ENCODE measurements at regions not wholly inside any gene's neighbourhood (a gene's known extent, or its start where the extent isn't known, plus 50 kb on each side); places are given as distances from the start of the nearest gene placed in this dataset.

GRCh38 chr3:104547031-104547430, 819.7 kb upstream of the ALCAM start:
- DNase-seq: no peak

GRCh38 chr3:104548401-104548800, 818.3 kb upstream of the ALCAM start:
- DNase-seq: no peak

- DNase-seq: no peak
Observed at GRCh38 chr3:104549099-104549714, 817.5 kb upstream of the ALCAM start.

- no peak for DNase-seq
Observed at GRCh38 chr3:104553121-104553520, 813.6 kb upstream of the ALCAM start.

- no peak for DNase-seq
Observed at GRCh38 chr3:104554425-104554824, 812.3 kb upstream of the ALCAM start.

GRCh38 chr3:104555728-104556127, 811.0 kb upstream of the ALCAM start:
- DNase-seq: no peak

GRCh38 chr3:104556372-104557078, 810.2 kb upstream of the ALCAM start:
- DNase-seq: no peak

GRCh38 chr3:104561324-104561723, 805.4 kb upstream of the ALCAM start:
- no peak for DNase-seq

- no peak for DNase-seq
Observed at GRCh38 chr3:104564045-104564643, 802.6 kb upstream of the ALCAM start.

GRCh38 chr3:104566054-104566453, 800.7 kb upstream of the ALCAM start:
- no peak for DNase-seq

GRCh38 chr3:104575634-104576033, 791.1 kb upstream of the ALCAM start:
- DNase-seq: no peak

GRCh38 chr3:104578558-104578957, 788.2 kb upstream of the ALCAM start:
- no peak for DNase-seq

GRCh38 chr3:104582092-104582491, 784.6 kb upstream of the ALCAM start:
- DNase-seq: no peak

- no peak for DNase-seq
Observed at GRCh38 chr3:104584682-104585081, 782.0 kb upstream of the ALCAM start.

- DNase-seq: no peak
Observed at GRCh38 chr3:104586344-104586743, 780.4 kb upstream of the ALCAM start.

GRCh38 chr3:104588442-104588841, 778.3 kb upstream of the ALCAM start:
- DNase-seq: no peak

GRCh38 chr3:104591776-104592175, 774.9 kb upstream of the ALCAM start:
- DNase-seq: no peak

GRCh38 chr3:104594491-104594890, 772.2 kb upstream of the ALCAM start:
- DNase-seq: no peak

GRCh38 chr3:104596054-104596453, 770.7 kb upstream of the ALCAM start:
- DNase-seq: no peak

- DNase-seq: no peak
Observed at GRCh38 chr3:104596551-104596950, 770.2 kb upstream of the ALCAM start.

- DNase-seq: no peak
Observed at GRCh38 chr3:104598848-104599511, 767.7 kb upstream of the ALCAM start.

GRCh38 chr3:104604326-104605010, 762.2 kb upstream of the ALCAM start:
- no peak for DNase-seq

GRCh38 chr3:104606812-104607211, 759.9 kb upstream of the ALCAM start:
- no peak for DNase-seq

Data from amniotic stem cell (primary cell).